HEK293 (cell line): ENCODE measurements at regions not wholly inside any gene's neighbourhood (a gene's known extent, or its start where the extent isn't known, plus 50 kb on each side); places are given as distances from the start of the nearest gene placed in this dataset.

Experiments used
- CTCF ChIA-PET: fragments of 350-600 bp; formaldehyde crosslinking; extraction: SDS; loops from one replicate; lab custom pipeline; 2021; ENCODE audit warnings: antibody characterized with exemption; lab: Yijun Ruan, JAX
- POLR2A ChIA-PET: fragments of 300-600 bp; formaldehyde crosslinking; extraction: SDS; loops from one replicate; lab custom pipeline; 2020; ENCODE audit warnings: antibody characterized with exemption, inconsistent platforms; lab: Yijun Ruan, JAX
- H3K27ac ChIP-seq: fragments of 200-500 bp; sonication (Bioruptor generic); 2 replicates; pipeline ENCODE4 v1.5.1; 2014; ENCODE audit warnings: low read depth, low read length, control low read depth, inconsistent platforms; ENCODE audit errors: extremely low read depth
- H3K36me3 ChIP-seq, 2 experiments: fragments of 200-500 bp in 1 of 2; sonication (Bioruptor generic) in 1 of 2; 1 replicate in 1 of 2; 2 replicates in 1 of 2; pipeline ENCODE4 v1.5.1; 2014 to 2017; ENCODE audit warnings: inconsistent platforms in 2 of 2, low read length in 2 of 2; ENCODE audit not compliant: control insufficient read depth in 2 of 2, insufficient read depth in 1 of 2
- H3K4me1 ChIP-seq: fragments of 200-500 bp; sonication (Bioruptor generic); 2 replicates; pipeline ENCODE4 v1.5.1; 2014; ENCODE audit warnings: mild to moderate bottlenecking, low read length, inconsistent platforms; ENCODE audit not compliant: control insufficient read depth, insufficient read depth
- H3K4me3 ChIP-seq: 2 replicates; pipeline ENCODE4 v1.5.1; 2011; ENCODE audit warnings: low read depth, mild to moderate bottlenecking, control low read depth, low read length, moderate library complexity
- H3K9me3 ChIP-seq: fragments of 200-500 bp; sonication (Bioruptor generic); 2 replicates; pipeline ENCODE4 v1.5.1; 2014; ENCODE audit warnings: low read depth, low read length, inconsistent platforms; ENCODE audit not compliant: control insufficient read depth, insufficient read depth
- HOXC10 ChIP-seq: sonication (generic); formaldehyde crosslinking; IDR thresholded peaks from 2 replicates; pipeline ENCODE4 v1.8.1; 2023; ENCODE audit warnings: mild to moderate bottlenecking, missing genetic modification reagents
- KLF10 ChIP-seq: fragments of 450-650 bp; IDR thresholded peaks from 2 replicates; pipeline ENCODE4 v1.5.1; 2018; ENCODE audit warnings: missing biosample characterization, mild to moderate bottlenecking, missing genetic modification characterization
- KLF16 ChIP-seq: fragments of 450-650 bp; formaldehyde crosslinking; IDR thresholded peaks from 2 replicates; pipeline ENCODE4 v1.5.1; 2017; ENCODE audit warnings: missing biosample characterization, missing genetic modification characterization
- MEIS1 ChIP-seq: sonication (generic); formaldehyde crosslinking; IDR thresholded peaks from 2 replicates; pipeline ENCODE4 v1.8.1; 2022; ENCODE audit warnings: missing genetic modification reagents, mild to moderate bottlenecking, borderline replicate concordance
- SCRT1 ChIP-seq: fragments of 450-650 bp; formaldehyde crosslinking; IDR thresholded peaks from 2 replicates; pipeline ENCODE4 v1.5.1; 2016; ENCODE audit warnings: missing biosample characterization, missing genetic modification characterization, borderline replicate concordance
- SP3 ChIP-seq: fragments of 450-650 bp; formaldehyde crosslinking; IDR thresholded peaks from 2 replicates; pipeline ENCODE4 v1.5.1; 2016; ENCODE audit warnings: missing biosample characterization, missing genetic modification characterization
- WT1 ChIP-seq: fragments of 450-650 bp; formaldehyde crosslinking; IDR thresholded peaks from 2 replicates; pipeline ENCODE4 v1.5.1; 2016; ENCODE audit warnings: missing biosample characterization, missing genetic modification characterization
- ZNF121 ChIP-seq: fragments of 450-650 bp; formaldehyde crosslinking; IDR thresholded peaks from 2 replicates; pipeline ENCODE4 v1.5.1; 2016; ENCODE audit warnings: missing biosample characterization, missing genetic modification characterization
- ZNF138 ChIP-seq: fragments of 450-650 bp; formaldehyde crosslinking; IDR thresholded peaks from 2 replicates; pipeline ENCODE4 v1.5.1; 2016; ENCODE audit warnings: missing biosample characterization, missing genetic modification characterization, borderline replicate concordance
- ZNF140 ChIP-seq: fragments of 450-650 bp; formaldehyde crosslinking; IDR thresholded peaks from 2 replicates; pipeline ENCODE4 v1.5.1; 2016; ENCODE audit warnings: missing biosample characterization, missing genetic modification characterization
- ZNF169 ChIP-seq: fragments of 450-650 bp; formaldehyde crosslinking; IDR thresholded peaks from 2 replicates; pipeline ENCODE4 v1.5.1; 2016; ENCODE audit warnings: missing biosample characterization, missing genetic modification characterization
- ZNF174 ChIP-seq: fragments of 450-650 bp; formaldehyde crosslinking; IDR thresholded peaks from 2 replicates; pipeline ENCODE4 v1.5.0; 2017; ENCODE audit warnings: missing biosample characterization, mild to moderate bottlenecking, missing genetic modification characterization
- ZNF175 ChIP-seq: fragments of 450-650 bp; formaldehyde crosslinking; IDR thresholded peaks from 2 replicates; pipeline ENCODE4 v1.5.1; 2016; ENCODE audit warnings: missing biosample characterization, missing genetic modification characterization
- ZNF19 ChIP-seq: fragments of 450-650 bp; formaldehyde crosslinking; IDR thresholded peaks from 2 replicates; pipeline ENCODE4; 2016; ENCODE audit warnings: missing biosample characterization, missing genetic modification characterization, low read depth
- ZNF211 ChIP-seq: fragments of 450-650 bp; formaldehyde crosslinking; IDR thresholded peaks from 2 replicates; pipeline ENCODE4 v1.5.1; 2016; ENCODE audit warnings: low read depth, missing biosample characterization, missing genetic modification characterization
- ZNF214 ChIP-seq: fragments of 450-650 bp; formaldehyde crosslinking; IDR thresholded peaks from 2 replicates; pipeline ENCODE4 v1.5.1; 2017; ENCODE audit warnings: missing biosample characterization, mild to moderate bottlenecking, missing genetic modification characterization, borderline replicate concordance
- ZNF350 ChIP-seq: fragments of 450-650 bp; formaldehyde crosslinking; IDR thresholded peaks from 2 replicates; pipeline ENCODE4 v1.5.0; 2017; ENCODE audit warnings: missing biosample characterization, mild to moderate bottlenecking, missing genetic modification characterization
- ZNF391 ChIP-seq: fragments of 450-650 bp; formaldehyde crosslinking; IDR thresholded peaks from 2 replicates; pipeline ENCODE4 v1.5.1; 2016; ENCODE audit warnings: low read depth, missing biosample characterization, missing genetic modification characterization, borderline replicate concordance
- ZNF394 ChIP-seq: fragments of 450-650 bp; formaldehyde crosslinking; IDR thresholded peaks from 2 replicates; pipeline ENCODE4 v1.5.1; 2016; ENCODE audit warnings: missing biosample characterization, missing genetic modification characterization, mild to moderate bottlenecking, moderate library complexity, borderline replicate concordance
- ZNF530 ChIP-seq: fragments of 450-650 bp; formaldehyde crosslinking; IDR thresholded peaks from 2 replicates; pipeline ENCODE4 v1.5.1; 2016; ENCODE audit warnings: low read depth, missing biosample characterization, missing genetic modification characterization
- ZNF558 ChIP-seq: fragments of 450-650 bp; formaldehyde crosslinking; IDR thresholded peaks from 2 replicates; pipeline ENCODE4 v1.5.1; 2016; ENCODE audit warnings: missing biosample characterization, missing genetic modification characterization
- ZNF600 ChIP-seq: fragments of 450-650 bp; formaldehyde crosslinking; IDR thresholded peaks from 2 replicates; pipeline ENCODE4 v1.5.1; 2016; ENCODE audit warnings: missing biosample characterization, missing genetic modification characterization
- ZNF621 ChIP-seq: fragments of 450-650 bp; formaldehyde crosslinking; IDR thresholded peaks from 2 replicates; pipeline ENCODE4 v1.5.1; 2017; ENCODE audit warnings: missing biosample characterization, missing genetic modification characterization
- ZNF629 ChIP-seq: fragments of 450-650 bp; formaldehyde crosslinking; IDR thresholded peaks from 2 replicates; pipeline ENCODE4 v1.5.1; 2017; ENCODE audit warnings: missing biosample characterization, missing genetic modification characterization
- ZNF747 ChIP-seq: fragments of 450-650 bp; formaldehyde crosslinking; IDR thresholded peaks from 2 replicates; pipeline ENCODE4 v1.5.1; 2016; ENCODE audit warnings: missing biosample characterization, missing genetic modification characterization
- ZNF843 ChIP-seq: fragments of 450-650 bp; formaldehyde crosslinking; IDR thresholded peaks from 2 replicates; pipeline ENCODE4 v1.5.1; 2016; ENCODE audit warnings: missing biosample characterization, missing genetic modification characterization
- TF ChIP-seq, protein P1 (sequence below): fragments of 450-650 bp; formaldehyde crosslinking; IDR thresholded peaks from 2 replicates; pipeline ENCODE4 v1.5.1; 2016; ENCODE audit warnings: missing biosample characterization, missing genetic modification characterization
- TF ChIP-seq, protein P2 (sequence below): fragments of 450-650 bp; formaldehyde crosslinking; IDR thresholded peaks from 2 replicates; pipeline ENCODE4 v1.5.1; 2016; ENCODE audit warnings: missing biosample characterization, missing genetic modification characterization
- TF ChIP-seq, protein P3 (sequence below): fragments of 450-650 bp; formaldehyde crosslinking; IDR thresholded peaks from 2 replicates; pipeline ENCODE4 v1.5.1; 2017; ENCODE audit warnings: missing biosample characterization, missing genetic modification characterization
- TF ChIP-seq, protein P4 (sequence below): fragments of 450-650 bp; formaldehyde crosslinking; IDR thresholded peaks from 2 replicates; pipeline ENCODE4 v1.5.1; 2016; ENCODE audit warnings: missing biosample characterization, missing genetic modification characterization, borderline replicate concordance

DNA sequence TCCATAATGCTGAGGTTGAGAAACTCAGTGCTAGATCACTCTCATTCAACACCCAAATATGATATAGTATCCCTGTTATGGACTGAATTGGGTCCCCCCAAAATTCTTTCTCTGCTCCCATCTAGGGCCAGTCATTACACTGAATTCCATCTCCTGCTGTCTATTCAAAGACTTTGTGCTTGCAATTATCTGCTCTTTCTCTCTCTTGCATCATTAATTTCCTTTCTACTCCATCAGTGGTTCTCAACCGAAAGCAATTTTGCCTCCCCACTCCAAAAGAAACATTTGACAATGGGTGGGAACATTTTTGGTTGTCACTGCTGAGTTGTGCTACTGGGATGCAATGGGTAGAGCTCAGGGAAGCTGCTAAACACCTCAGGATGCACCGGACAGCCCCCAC is 271.5 kb upstream of the CDYL start (continued):
- TF ChIP-seq, protein P1, sequence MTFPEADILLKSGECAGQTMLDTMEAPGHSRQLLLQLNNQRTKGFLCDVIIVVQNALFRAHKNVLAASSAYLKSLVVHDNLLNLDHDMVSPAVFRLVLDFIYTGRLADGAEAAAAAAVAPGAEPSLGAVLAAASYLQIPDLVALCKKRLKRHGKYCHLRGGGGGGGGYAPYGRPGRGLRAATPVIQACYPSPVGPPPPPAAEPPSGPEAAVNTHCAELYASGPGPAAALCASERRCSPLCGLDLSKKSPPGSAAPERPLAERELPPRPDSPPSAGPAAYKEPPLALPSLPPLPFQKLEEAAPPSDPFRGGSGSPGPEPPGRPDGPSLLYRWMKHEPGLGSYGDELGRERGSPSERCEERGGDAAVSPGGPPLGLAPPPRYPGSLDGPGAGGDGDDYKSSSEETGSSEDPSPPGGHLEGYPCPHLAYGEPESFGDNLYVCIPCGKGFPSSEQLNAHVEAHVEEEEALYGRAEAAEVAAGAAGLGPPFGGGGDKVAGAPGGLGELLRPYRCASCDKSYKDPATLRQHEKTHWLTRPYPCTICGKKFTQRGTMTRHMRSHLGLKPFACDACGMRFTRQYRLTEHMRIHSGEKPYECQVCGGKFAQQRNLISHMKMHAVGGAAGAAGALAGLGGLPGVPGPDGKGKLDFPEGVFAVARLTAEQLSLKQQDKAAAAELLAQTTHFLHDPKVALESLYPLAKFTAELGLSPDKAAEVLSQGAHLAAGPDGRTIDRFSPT (tag by site-specific recombination): no peak
- TF ChIP-seq, protein P2, sequence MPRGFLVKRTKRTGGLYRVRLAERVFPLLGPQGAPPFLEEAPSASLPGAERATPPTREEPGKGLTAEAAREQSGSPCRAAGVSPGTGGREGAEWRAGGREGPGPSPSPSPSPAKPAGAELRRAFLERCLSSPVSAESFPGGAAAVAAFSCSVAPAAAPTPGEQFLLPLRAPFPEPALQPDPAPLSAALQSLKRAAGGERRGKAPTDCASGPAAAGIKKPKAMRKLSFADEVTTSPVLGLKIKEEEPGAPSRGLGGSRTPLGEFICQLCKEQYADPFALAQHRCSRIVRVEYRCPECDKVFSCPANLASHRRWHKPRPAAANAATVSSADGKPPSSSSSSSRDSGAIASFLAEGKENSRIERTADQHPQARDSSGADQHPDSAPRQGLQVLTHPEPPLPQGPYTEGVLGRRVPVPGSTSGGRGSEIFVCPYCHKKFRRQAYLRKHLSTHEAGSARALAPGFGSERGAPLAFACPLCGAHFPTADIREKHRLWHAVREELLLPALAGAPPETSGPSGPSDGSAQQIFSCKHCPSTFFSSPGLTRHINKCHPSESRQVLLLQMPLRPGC (tag by site-specific recombination): no peak
- TF ChIP-seq ZNF530 (tag by site-specific recombination): no peak
- no peak for TF ChIP-seq ZNF621 (tag by site-specific recombination)
- no peak for TF ChIP-seq ZNF747 (tag by site-specific recombination)
- no peak for TF ChIP-seq ZNF121 (tag by site-specific recombination)

DNA sequence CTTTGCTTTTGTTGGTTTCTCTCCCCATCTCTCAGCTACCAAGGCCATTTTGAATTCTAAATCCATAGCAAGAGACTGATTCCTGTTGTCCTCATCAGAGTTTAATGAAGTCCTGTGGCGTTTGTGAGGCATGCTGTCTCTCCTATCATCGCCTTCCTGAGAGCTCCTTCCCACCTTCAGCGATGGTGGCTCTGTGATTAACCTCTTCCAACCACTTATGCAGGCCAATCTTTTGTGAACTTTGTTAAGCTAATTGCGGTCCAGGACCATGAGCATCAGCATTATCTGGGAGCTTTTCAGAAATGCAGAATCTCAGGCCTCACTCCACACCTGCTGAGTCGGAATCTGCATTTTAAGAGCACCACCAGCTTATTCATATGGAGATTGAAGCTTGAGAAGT is 272.5 kb upstream of the CDYL start:
- ChIA-PET CTCF (no interaction called here), POLR2A (no interaction called here)
- no peak overlapping the region for H3K27ac ChIP-seq
- no peaks in the 10 kb centered on the region for H3K9me3 ChIP-seq
- no peaks in the 10 kb centered on the region for H3K4me1 ChIP-seq
- H3K36me3 ChIP-seq: no peaks in the 10 kb centered on the region
- TF ChIP-seq ZNF629 (no peak), ZNF391 (tag by site-specific recombination) (no peak), ZNF140 (no peak), ZNF138 (tag by site-specific recombination) (no peak), SCRT1 (tag by site-specific recombination) (no peak), ZNF214 (tag by site-specific recombination) (no peak), ZNF747 (tag by site-specific recombination) (no peak), KLF16 (tag by site-specific recombination) (no peak), ZNF394 (tag by site-specific recombination) (no peak)
- H3K4me3 ChIP-seq: no peak overlapping the region

DNA sequence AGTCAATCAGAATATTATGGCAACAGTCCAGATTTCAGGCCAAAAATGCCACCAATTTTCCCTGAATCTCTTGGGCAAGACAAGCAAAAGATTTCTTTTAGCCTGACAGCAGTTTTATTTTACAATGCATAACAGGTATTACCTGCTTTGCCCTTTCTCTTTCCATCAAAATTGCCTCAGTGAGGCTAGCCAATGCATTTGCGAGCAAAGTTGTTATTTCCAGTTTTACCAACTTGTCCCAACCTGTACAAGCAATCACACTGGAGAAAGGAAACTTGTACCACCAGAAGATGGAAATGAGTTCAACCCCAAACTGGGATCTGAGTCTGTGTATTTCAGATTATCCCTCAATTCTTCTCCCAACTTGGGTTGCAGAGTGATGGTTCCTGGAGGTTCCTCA is 279.9 kb upstream of the CDYL start:
- H3K4me1 ChIP-seq: no peaks in the 10 kb centered on the region
- CTCF ChIA-PET: no interaction called here
- H3K9me3 ChIP-seq: no peaks in the 10 kb centered on the region
- POLR2A ChIA-PET: no interaction called here
- H3K4me3 ChIP-seq: no peak overlapping the region
- H3K27ac ChIP-seq: no peak overlapping the region
- H3K36me3 ChIP-seq: no peaks in the 10 kb centered on the region
- TF ChIP-seq ZNF558 (no peak), MEIS1 (CRISPR knock-in tag) (no peak), WT1 (tag by site-specific recombination) (no peak), ZNF175 (tag by site-specific recombination) (no peak), KLF10 (tag by site-specific recombination) (no peak), ZNF843 (no peak), ZNF169 (no peak), ZNF19 (tag by site-specific recombination) (no peak), ZNF350 (tag by site-specific recombination) (no peak), ZNF600 (tag by site-specific recombination) (no peak), SP3 (tag by site-specific recombination) (no peak), ZNF214 (tag by site-specific recombination) (no peak), HOXC10 (no peak), ZNF211 (tag by site-specific recombination) (no peak), ZNF174 (tag by site-specific recombination) (no peak)
- TF ChIP-seq, protein P3, sequence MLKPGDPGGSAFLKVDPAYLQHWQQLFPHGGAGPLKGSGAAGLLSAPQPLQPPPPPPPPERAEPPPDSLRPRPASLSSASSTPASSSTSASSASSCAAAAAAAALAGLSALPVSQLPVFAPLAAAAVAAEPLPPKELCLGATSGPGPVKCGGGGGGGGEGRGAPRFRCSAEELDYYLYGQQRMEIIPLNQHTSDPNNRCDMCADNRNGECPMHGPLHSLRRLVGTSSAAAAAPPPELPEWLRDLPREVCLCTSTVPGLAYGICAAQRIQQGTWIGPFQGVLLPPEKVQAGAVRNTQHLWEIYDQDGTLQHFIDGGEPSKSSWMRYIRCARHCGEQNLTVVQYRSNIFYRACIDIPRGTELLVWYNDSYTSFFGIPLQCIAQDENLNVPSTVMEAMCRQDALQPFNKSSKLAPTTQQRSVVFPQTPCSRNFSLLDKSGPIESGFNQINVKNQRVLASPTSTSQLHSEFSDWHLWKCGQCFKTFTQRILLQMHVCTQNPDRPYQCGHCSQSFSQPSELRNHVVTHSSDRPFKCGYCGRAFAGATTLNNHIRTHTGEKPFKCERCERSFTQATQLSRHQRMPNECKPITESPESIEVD: no peak
- TF ChIP-seq, protein P4, sequence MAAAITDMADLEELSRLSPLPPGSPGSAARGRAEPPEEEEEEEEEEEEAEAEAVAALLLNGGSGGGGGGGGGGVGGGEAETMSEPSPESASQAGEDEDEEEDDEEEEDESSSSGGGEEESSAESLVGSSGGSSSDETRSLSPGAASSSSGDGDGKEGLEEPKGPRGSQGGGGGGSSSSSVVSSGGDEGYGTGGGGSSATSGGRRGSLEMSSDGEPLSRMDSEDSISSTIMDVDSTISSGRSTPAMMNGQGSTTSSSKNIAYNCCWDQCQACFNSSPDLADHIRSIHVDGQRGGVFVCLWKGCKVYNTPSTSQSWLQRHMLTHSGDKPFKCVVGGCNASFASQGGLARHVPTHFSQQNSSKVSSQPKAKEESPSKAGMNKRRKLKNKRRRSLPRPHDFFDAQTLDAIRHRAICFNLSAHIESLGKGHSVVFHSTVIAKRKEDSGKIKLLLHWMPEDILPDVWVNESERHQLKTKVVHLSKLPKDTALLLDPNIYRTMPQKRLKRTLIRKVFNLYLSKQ: no peak
